ENCODE measurements at regions not wholly inside any gene's neighbourhood (a gene's known extent, or its start where the extent isn't known, plus 50 kb on each side); places are given as distances from the start of the nearest gene placed in this dataset.

DNA sequence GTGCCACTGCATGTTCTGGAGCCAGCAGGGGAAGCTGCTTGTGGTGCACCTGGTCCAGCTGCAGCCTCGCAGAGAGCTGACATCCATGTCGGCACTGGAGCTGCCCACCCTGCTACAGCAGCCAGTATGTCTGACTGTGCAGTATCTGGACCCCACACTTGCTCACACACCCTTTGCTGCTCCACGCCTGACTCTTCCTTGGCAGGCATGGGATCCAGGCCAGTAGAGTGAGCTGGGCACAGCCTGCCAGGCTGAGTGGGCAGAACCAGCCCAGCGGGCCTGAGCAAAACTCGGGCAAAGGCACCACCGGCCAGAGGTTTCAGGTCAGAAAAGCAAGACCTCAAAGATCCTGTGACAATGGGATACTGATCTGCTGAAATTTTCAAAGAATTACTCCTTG, 690.1 kb downstream of the STPG2 start:
- Histone ChIP-seq H3K4me2 (ENCODE audit: low read length) (no peak overlapping the region), H3K27me3 (ENCODE audit: insufficient read depth, low read length) (no peaks in the 10 kb centered on the region), H3K9me3 (ENCODE audit: control insufficient read depth in 1 of 2, insufficient read depth in 1 of 2, low read depth in 1 of 2, low read length in 2 of 2) (no peaks in the 10 kb centered on the region), H3K4me1 (ENCODE audit: control insufficient read depth in 1 of 2, insufficient read depth in 2 of 2, low read length in 2 of 2) (no peaks in the 10 kb centered on the region), H3K9ac (ENCODE audit: low read length) (no peak overlapping the region), H3K79me2 (ENCODE audit: insufficient read depth, low read length) (no peaks in the 10 kb centered on the region), H3K9me2 (ENCODE audit: insufficient read depth) (no peaks in the 10 kb centered on the region), H3K4me3 (replicated peaks in 1 of 2; ENCODE audit: low read depth in 1 of 2, low read length in 2 of 2) (no peak overlapping the region), H4K20me1 (ENCODE audit: insufficient read depth) (no peaks in the 10 kb centered on the region), H2AFZ (ENCODE audit: low read depth, low read length, poor library complexity, severe bottlenecking) (no peak overlapping the region), H3K27ac (ENCODE audit: low read depth, low read length) (no peak overlapping the region), H3K36me3 (ENCODE audit: control insufficient read depth in 1 of 2, insufficient read depth in 2 of 2, low read length in 2 of 2) (no peaks in the 10 kb centered on the region)
- ATAC-seq (no peak), DNase-seq (ENCODE audit: low read depth, low spot score) (no peak)
- POLR2A ChIA-PET = no interaction called here
- intact Hi-C loops (cut with micrococcal nuclease) = no loop called here
- CTCF ChIA-PET = no interaction called here
- BruUV-seq (replicated peaks) = no TSS peak
- RAD21 ChIA-PET (ENCODE audit: low non-redundant PET in 1 of 2, low total read pairs in 2 of 2, uncharacterized antibody in 2 of 2, unreplicated experiment in 2 of 2) = no interaction called here
- no peak for TF ChIP-seq ZFX (IDR thresholded peaks at IDR 0.05)
- no peak for TF ChIP-seq POLR2A (IDR thresholded peaks at IDR 0.05; ENCODE audit: borderline replicate concordance, extremely low read depth, insufficient read depth, insufficient read length)
- TF ChIP-seq TCF7L2 (IDR thresholded peaks at IDR 0.05; ENCODE audit: borderline replicate concordance, extremely low read depth, insufficient read depth, insufficient read length) = no peak
- TF ChIP-seq CEBPB (IDR thresholded peaks at IDR 0.05; ENCODE audit: low read depth) = no peak
- TF ChIP-seq POLR2AphosphoS5 (IDR thresholded peaks at IDR 0.05; ENCODE audit: low read depth, low read length) = no peak
- no peak for TF ChIP-seq CBX3 (IDR thresholded peaks at IDR 0.05; ENCODE audit: low read depth)
- TF ChIP-seq RAD21 (IDR thresholded peaks at IDR 0.05; ENCODE audit: low read depth) = no peak
- no peak for TF ChIP-seq SRF (IDR thresholded peaks at IDR 0.05; ENCODE audit: low read depth)
- TF ChIP-seq, protein P1, sequence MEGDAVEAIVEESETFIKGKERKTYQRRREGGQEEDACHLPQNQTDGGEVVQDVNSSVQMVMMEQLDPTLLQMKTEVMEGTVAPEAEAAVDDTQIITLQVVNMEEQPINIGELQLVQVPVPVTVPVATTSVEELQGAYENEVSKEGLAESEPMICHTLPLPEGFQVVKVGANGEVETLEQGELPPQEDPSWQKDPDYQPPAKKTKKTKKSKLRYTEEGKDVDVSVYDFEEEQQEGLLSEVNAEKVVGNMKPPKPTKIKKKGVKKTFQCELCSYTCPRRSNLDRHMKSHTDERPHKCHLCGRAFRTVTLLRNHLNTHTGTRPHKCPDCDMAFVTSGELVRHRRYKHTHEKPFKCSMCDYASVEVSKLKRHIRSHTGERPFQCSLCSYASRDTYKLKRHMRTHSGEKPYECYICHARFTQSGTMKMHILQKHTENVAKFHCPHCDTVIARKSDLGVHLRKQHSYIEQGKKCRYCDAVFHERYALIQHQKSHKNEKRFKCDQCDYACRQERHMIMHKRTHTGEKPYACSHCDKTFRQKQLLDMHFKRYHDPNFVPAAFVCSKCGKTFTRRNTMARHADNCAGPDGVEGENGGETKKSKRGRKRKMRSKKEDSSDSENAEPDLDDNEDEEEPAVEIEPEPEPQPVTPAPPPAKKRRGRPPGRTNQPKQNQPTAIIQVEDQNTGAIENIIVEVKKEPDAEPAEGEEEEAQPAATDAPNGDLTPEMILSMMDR (IDR thresholded peaks at IDR 0.05 in 2 of 3, conservative IDR thresholded peaks at IDR 0.05 in 1 of 3; ENCODE audit: borderline replicate concordance in 1 of 3, insufficient read depth in 1 of 3, low read depth in 2 of 3, low read length in 2 of 3) = no peak
- TF ChIP-seq SIN3A (IDR thresholded peaks at IDR 0.05; ENCODE audit: low read depth) = no peak
- no peak for TF ChIP-seq EZH2phosphoT487 (IDR thresholded peaks at IDR 0.05; ENCODE audit: borderline replicate concordance)
- no peak for TF ChIP-seq JUND (IDR thresholded peaks at IDR 0.05)
- TF ChIP-seq YY1 (IDR thresholded peaks at IDR 0.05; ENCODE audit: extremely low read depth, insufficient replicate concordance, low read depth, low read length) = no peak
- TF ChIP-seq, protein P2, sequence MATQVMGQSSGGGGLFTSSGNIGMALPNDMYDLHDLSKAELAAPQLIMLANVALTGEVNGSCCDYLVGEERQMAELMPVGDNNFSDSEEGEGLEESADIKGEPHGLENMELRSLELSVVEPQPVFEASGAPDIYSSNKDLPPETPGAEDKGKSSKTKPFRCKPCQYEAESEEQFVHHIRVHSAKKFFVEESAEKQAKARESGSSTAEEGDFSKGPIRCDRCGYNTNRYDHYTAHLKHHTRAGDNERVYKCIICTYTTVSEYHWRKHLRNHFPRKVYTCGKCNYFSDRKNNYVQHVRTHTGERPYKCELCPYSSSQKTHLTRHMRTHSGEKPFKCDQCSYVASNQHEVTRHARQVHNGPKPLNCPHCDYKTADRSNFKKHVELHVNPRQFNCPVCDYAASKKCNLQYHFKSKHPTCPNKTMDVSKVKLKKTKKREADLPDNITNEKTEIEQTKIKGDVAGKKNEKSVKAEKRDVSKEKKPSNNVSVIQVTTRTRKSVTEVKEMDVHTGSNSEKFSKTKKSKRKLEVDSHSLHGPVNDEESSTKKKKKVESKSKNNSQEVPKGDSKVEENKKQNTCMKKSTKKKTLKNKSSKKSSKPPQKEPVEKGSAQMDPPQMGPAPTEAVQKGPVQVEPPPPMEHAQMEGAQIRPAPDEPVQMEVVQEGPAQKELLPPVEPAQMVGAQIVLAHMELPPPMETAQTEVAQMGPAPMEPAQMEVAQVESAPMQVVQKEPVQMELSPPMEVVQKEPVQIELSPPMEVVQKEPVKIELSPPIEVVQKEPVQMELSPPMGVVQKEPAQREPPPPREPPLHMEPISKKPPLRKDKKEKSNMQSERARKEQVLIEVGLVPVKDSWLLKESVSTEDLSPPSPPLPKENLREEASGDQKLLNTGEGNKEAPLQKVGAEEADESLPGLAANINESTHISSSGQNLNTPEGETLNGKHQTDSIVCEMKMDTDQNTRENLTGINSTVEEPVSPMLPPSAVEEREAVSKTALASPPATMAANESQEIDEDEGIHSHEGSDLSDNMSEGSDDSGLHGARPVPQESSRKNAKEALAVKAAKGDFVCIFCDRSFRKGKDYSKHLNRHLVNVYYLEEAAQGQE (IDR thresholded peaks at IDR 0.05; ENCODE audit: low read depth) = no peak
- no peak for TF ChIP-seq ELF1 (IDR thresholded peaks at IDR 0.05; ENCODE audit: borderline replicate concordance, low read depth)
- TF ChIP-seq FOSL1 (IDR thresholded peaks at IDR 0.05; ENCODE audit: low read depth) = no peak
- TF ChIP-seq, protein P3, sequence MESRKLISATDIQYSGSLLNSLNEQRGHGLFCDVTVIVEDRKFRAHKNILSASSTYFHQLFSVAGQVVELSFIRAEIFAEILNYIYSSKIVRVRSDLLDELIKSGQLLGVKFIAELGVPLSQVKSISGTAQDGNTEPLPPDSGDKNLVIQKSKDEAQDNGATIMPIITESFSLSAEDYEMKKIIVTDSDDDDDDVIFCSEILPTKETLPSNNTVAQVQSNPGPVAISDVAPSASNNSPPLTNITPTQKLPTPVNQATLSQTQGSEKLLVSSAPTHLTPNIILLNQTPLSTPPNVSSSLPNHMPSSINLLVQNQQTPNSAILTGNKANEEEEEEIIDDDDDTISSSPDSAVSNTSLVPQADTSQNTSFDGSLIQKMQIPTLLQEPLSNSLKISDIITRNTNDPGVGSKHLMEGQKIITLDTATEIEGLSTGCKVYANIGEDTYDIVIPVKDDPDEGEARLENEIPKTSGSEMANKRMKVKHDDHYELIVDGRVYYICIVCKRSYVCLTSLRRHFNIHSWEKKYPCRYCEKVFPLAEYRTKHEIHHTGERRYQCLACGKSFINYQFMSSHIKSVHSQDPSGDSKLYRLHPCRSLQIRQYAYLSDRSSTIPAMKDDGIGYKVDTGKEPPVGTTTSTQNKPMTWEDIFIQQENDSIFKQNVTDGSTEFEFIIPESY (IDR thresholded peaks at IDR 0.05; ENCODE audit: extremely low read depth, insufficient replicate concordance, low read length) = no peak
- TF ChIP-seq, protein P4, sequence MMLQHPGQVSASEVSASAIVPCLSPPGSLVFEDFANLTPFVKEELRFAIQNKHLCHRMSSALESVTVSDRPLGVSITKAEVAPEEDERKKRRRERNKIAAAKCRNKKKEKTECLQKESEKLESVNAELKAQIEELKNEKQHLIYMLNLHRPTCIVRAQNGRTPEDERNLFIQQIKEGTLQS (IDR thresholded peaks at IDR 0.05) = no peak
- no peak for TF ChIP-seq ZNF274 (IDR thresholded peaks at IDR 0.05; ENCODE audit: low read depth, low read length)
- no peak for TF ChIP-seq EGR1 (IDR thresholded peaks at IDR 0.05; ENCODE audit: low read depth)
